PC-3 (cell line): ENCODE measurements at regions not wholly inside any gene's neighbourhood (a gene's known extent, or its start where the extent isn't known, plus 50 kb on each side); places are given as distances from the start of the nearest gene placed in this dataset.

Experiments
- EZH2 ChIP-seq: fragments of 300-600 bp; sonication (generic); IDR thresholded peaks from one replicate; pipeline ENCODE4 v1.6.1; 2017; ENCODE audit warnings: antibody characterized with exemption, mild to moderate bottlenecking, low read length; ENCODE audit not compliant: unreplicated experiment
- TF ChIP-seq, protein P1 (sequence below): fragments of 300-600 bp; sonication (generic); conservative IDR thresholded peaks from 2 replicates; pipeline ENCODE4 v1.5.1; 2017; ENCODE audit warnings: antibody characterized with exemption, low read depth, mild to moderate bottlenecking, low read length

DNA sequence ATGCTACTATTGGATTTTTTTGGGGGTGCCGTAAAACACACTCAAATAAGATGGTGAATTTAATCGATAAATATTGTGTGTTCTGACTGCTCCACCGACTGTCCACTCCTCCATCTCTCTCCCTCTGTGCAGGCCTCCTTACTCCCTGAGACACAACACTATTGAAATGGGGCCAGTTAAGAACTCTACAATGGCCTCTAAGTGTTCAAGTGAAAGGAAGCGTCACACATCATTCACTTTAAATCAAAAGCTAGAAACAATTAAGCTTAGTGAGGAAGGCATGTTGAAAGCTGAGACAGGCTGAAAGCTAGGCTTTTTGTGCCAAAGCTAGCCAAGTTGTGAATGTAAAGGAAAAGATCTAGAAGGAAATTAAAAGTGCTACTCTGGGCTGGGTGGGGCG is 156.7 kb downstream of the CTTN start:
- TF ChIP-seq, protein P1, sequence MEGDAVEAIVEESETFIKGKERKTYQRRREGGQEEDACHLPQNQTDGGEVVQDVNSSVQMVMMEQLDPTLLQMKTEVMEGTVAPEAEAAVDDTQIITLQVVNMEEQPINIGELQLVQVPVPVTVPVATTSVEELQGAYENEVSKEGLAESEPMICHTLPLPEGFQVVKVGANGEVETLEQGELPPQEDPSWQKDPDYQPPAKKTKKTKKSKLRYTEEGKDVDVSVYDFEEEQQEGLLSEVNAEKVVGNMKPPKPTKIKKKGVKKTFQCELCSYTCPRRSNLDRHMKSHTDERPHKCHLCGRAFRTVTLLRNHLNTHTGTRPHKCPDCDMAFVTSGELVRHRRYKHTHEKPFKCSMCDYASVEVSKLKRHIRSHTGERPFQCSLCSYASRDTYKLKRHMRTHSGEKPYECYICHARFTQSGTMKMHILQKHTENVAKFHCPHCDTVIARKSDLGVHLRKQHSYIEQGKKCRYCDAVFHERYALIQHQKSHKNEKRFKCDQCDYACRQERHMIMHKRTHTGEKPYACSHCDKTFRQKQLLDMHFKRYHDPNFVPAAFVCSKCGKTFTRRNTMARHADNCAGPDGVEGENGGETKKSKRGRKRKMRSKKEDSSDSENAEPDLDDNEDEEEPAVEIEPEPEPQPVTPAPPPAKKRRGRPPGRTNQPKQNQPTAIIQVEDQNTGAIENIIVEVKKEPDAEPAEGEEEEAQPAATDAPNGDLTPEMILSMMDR = no peak
- no peak for TF ChIP-seq EZH2
